IMR-90 (cell line): ENCODE measurements at regions not wholly inside any gene's neighbourhood (a gene's known extent, or its start where the extent isn't known, plus 50 kb on each side); places are given as distances from the start of the nearest gene placed in this dataset.

ENCODE experiments used
- ATAC-seq: fragments of 200-7000 bp; cut with Tn5 transposase; 2 replicates; pipeline ENCODE4 v1.9.1; 2020; ENCODE audit warnings: low read depth, mild to moderate bottlenecking, moderate library complexity
- BruUV-seq: library from RNA; stranded (reverse); fragments of 400-500 nt; replicated peaks from 2 replicates; lab custom pipeline; 2021; lab: Mats Ljungman, UMichigan
- CTCF ChIA-PET: fragments of 300-600 bp; formaldehyde crosslinking; extraction: SDS; loops from one replicate; lab custom pipeline; 2021; ENCODE audit warnings: antibody characterized with exemption; lab: Yijun Ruan, JAX
- POLR2A ChIA-PET: fragments of 300-600 bp; sonication (Branson Sonifier 250); formaldehyde crosslinking; loops from one replicate; lab custom pipeline; 2022; ENCODE audit warnings: antibody characterized with exemption; ENCODE audit not compliant: unreplicated experiment; lab: Charles Lee
- DNase-seq: peaks from one replicate; pipeline ENCODE4 v3.0.0; 2013
- H2AFZ ChIP-seq: replicated peaks from 2 replicates; pipeline ENCODE3; 2013; ENCODE audit warnings: low read length, mild to moderate bottlenecking; ENCODE audit not compliant: poor library complexity
- H2AK5ac ChIP-seq: 2 replicates; pipeline ENCODE4 v1.6.1; 2013; ENCODE audit warnings: low read depth, low read length, inconsistent platforms
- H2AK9ac ChIP-seq: replicated peaks from 2 replicates; pipeline ENCODE3; 2013; ENCODE audit warnings: mild to moderate bottlenecking, low read depth, low read length, moderate library complexity; ENCODE audit not compliant: poor library complexity
- H2BK120ac ChIP-seq: 2 replicates; pipeline ENCODE4 v1.6.1; 2013; ENCODE audit warnings: low read depth, low read length, inconsistent platforms
- H2BK15ac ChIP-seq: 3 replicates; pipeline ENCODE4 v1.6.1; 2013; ENCODE audit warnings: low read depth, low read length, inconsistent platforms
- H2BK20ac ChIP-seq: 2 replicates; pipeline ENCODE4 v1.6.1; 2013; ENCODE audit warnings: low read depth, mild to moderate bottlenecking, inconsistent platforms, low read length, moderate library complexity
- H2BK5ac ChIP-seq: 2 replicates; pipeline ENCODE4 v1.6.1; 2013; ENCODE audit warnings: mild to moderate bottlenecking, low read depth, low read length, inconsistent platforms; ENCODE audit not compliant: poor library complexity, severe bottlenecking
- H3K14ac ChIP-seq: replicated peaks from 2 replicates; pipeline ENCODE4 v1.6.1; 2013; ENCODE audit warnings: low read depth, low read length, inconsistent platforms
- H3K18ac ChIP-seq: 2 replicates; pipeline ENCODE4 v1.6.1; 2013; ENCODE audit warnings: low read depth, low read length, control low read depth
- H3K23ac ChIP-seq: 2 replicates; pipeline ENCODE4 v1.6.1; 2013; ENCODE audit warnings: low read depth, low read length, inconsistent platforms
- H3K27ac ChIP-seq: 2 replicates; pipeline ENCODE4 v1.5.1; 2013; ENCODE audit warnings: mild to moderate bottlenecking, control low read depth, low read length; ENCODE audit not compliant: insufficient read depth
- H3K27me3 ChIP-seq: 2 replicates; pipeline ENCODE4 v1.6.1; 2013; ENCODE audit warnings: low read length; ENCODE audit not compliant: control insufficient read depth, insufficient read depth
- H3K36me3 ChIP-seq: 2 replicates; pipeline ENCODE4 v1.6.1; 2013; ENCODE audit warnings: low read length, mixed read lengths; ENCODE audit not compliant: control insufficient read depth, insufficient read depth
- H3K4ac ChIP-seq: 2 replicates; pipeline ENCODE4 v1.6.1; 2013; ENCODE audit warnings: low read depth, low read length, inconsistent platforms
- H3K4me1 ChIP-seq: 2 replicates; pipeline ENCODE4 v1.6.1; 2013; ENCODE audit warnings: low read length, mixed read lengths; ENCODE audit not compliant: control insufficient read depth, insufficient read depth
- H3K4me2 ChIP-seq: 2 replicates; pipeline ENCODE4 v1.6.1; 2013; ENCODE audit warnings: low read depth, mild to moderate bottlenecking, control low read depth, low read length, moderate library complexity
- H3K4me3 ChIP-seq: 2 replicates; pipeline ENCODE4 v1.5.1; 2013; ENCODE audit warnings: low read depth, mild to moderate bottlenecking, control low read depth, low read length, moderate library complexity; ENCODE audit not compliant: insufficient read depth
- H3K56ac ChIP-seq: 2 replicates; pipeline ENCODE4 v1.6.1; 2013; ENCODE audit warnings: low read length, inconsistent platforms; ENCODE audit not compliant: insufficient read depth; ENCODE audit errors: extremely low read depth
- H3K79me1 ChIP-seq, 2 experiments: 2 replicates each; pipeline ENCODE4 v1.6.1; 2013; ENCODE audit warnings: low read length in 2 of 2, inconsistent platforms in 1 of 2, low read depth in 1 of 2
- H3K9ac ChIP-seq: 2 replicates; pipeline ENCODE4 v1.6.1; 2013; ENCODE audit warnings: low read depth, low read length, control low read depth
- H3K9me1 ChIP-seq: 2 replicates; pipeline ENCODE4 v1.6.1; 2013; ENCODE audit warnings: low read length, inconsistent platforms; ENCODE audit not compliant: insufficient read depth
- H3K9me3 ChIP-seq: 2 replicates; pipeline ENCODE4 v1.6.1; 2013; ENCODE audit warnings: low read length; ENCODE audit not compliant: control insufficient read depth, insufficient read depth
- H4K20me1 ChIP-seq: 2 replicates; pipeline ENCODE4 v1.6.1; 2013; ENCODE audit warnings: low read length, inconsistent platforms; ENCODE audit not compliant: insufficient read depth
- H4K5ac ChIP-seq: 2 replicates; pipeline ENCODE4 v1.6.1; 2013; ENCODE audit warnings: mild to moderate bottlenecking, low read depth, low read length, control low read depth
- H4K8ac ChIP-seq, 2 experiments: 2 replicates each; pipeline ENCODE4 v1.6.1; 2013; ENCODE audit warnings: low read depth in 2 of 2, low read length in 2 of 2, control low read depth in 1 of 2, inconsistent platforms in 1 of 2
- H4K91ac ChIP-seq: 2 replicates; pipeline ENCODE4 v1.6.1; 2013; ENCODE audit warnings: low read depth, low read length, inconsistent platforms; ENCODE audit not compliant: insufficient read depth
- MAFK ChIP-seq: IDR thresholded peaks from 2 replicates; pipeline ENCODE4 v1.6.1; 2012; ENCODE audit warnings: low read depth, low read length, improper control_type of control experiment
- MXI1 ChIP-seq: IDR thresholded peaks from 2 replicates; pipeline ENCODE4 v1.6.1; 2012; ENCODE audit warnings: low read depth, mild to moderate bottlenecking, low read length, moderate library complexity, borderline replicate concordance
- NFE2L2 ChIP-seq: fragments of 150-350 bp; IDR thresholded peaks from 2 replicates; pipeline ENCODE4 v1.6.1; 2016; ENCODE audit warnings: low read depth, mild to moderate bottlenecking, low read length
- RAD21 ChIP-seq: IDR thresholded peaks from 2 replicates; pipeline ENCODE4 v1.6.1; 2012; ENCODE audit warnings: low read length, improper control_type of control experiment
- WGBS, 2 experiments: methylation state at CpG; one replicate each; pipeline versions ENCODE4 v1.1.5 to v1.1.7; 2013; ENCODE audit warnings: missing lambda C conversion rate in 2 of 2; ENCODE audit not compliant: insufficient read length in 1 of 2; ENCODE audit errors: extremely low coverage in 2 of 2; 5-methylcytosine and 5-hydroxymethylcytosine counted together
- dilution Hi-C: fragments of 300-500 bp; cut with HindIII; formaldehyde crosslinking; loops from one replicate; pipeline ENCODE4 v1.14.3; 2018; ENCODE audit warnings: low sequenced_read_pairs; ENCODE audit not compliant: unreplicated experiment
- in situ Hi-C: fragments of 300-500 bp; cut with MboI; formaldehyde crosslinking; loops from 3 replicates; pipeline ENCODE4 v1.14.3; 2019; ENCODE audit warnings: low sequenced_read_pairs, inconsistent platforms, mixed read lengths
- intact Hi-C: fragments of 100-400 bp; cut with micrococcal nuclease; formaldehyde crosslinking; loops from 2 replicates; pipeline ENCODE4 v1.10.0; 2022
- TF ChIP-seq, protein P1 (sequence below): fragments of 150-350 bp; IDR thresholded peaks from 2 replicates; pipeline ENCODE4 v1.6.1; 2017; ENCODE audit warnings: mild to moderate bottlenecking, antibody characterized with exemption, low read length, low read depth

DNA sequence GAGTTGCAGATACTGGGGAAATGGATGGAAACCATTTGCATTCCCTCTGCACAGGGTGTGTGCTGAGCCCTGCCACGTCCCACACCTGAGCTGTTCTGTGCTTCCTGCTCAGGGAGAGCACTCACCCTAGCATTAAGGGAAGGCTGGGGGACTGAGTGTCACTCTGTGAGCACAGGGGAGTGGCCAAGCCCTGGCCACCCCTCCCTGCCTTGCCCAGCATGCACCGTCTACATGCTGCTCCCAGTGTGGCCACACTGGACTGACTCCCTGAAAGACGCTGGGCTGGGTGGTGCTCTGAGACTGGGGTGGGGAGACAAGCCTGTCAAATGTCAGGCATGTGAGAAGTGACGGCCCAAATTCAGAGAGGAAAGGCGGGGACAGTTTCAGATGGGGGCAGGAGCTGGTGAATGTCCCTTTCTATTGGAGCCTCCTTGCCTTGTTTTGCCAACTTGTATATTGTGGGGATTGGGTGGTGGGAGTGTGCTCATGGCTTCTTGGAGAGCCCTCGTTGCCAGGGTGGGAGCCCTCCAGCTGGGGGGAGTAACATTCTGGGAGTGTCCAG lies 298.4 kb upstream of the HS6ST1 start:
- Histone ChIP-seq H2AFZ (peak overlapping the region; percentile 27), H4K8ac (no peak overlapping the region), H3K27ac (no peak overlapping the region), H2AK9ac (no peak overlapping the region), H3K9me3 (no peaks in the 10 kb centered on the region), H3K9me1 (peaks cover 10% of the 10 kb centered on the region), H3K4ac (no peak overlapping the region), H3K4me2 (no peak overlapping the region), H2BK120ac (no peak overlapping the region), H2AK5ac (no peak overlapping the region), H3K27me3 (no peaks in the 10 kb centered on the region; the same call in 1 of the 2 replicates), H3K79me1 (no peaks in the 10 kb centered on the region), H3K9ac (no peak overlapping the region), H3K56ac (no peak overlapping the region), H4K91ac (no peak overlapping the region), H3K23ac (no peak overlapping the region), H2BK20ac (no peak overlapping the region), H3K18ac (no peak overlapping the region), H3K4me1 (peaks cover 9% of the 10 kb centered on the region; the same call in 1 of the 2 replicates), H2BK15ac (no peak overlapping the region), H4K20me1 (no peaks in the 10 kb centered on the region), H3K36me3 (no peaks in the 10 kb centered on the region), H3K4me3 (no peak overlapping the region), H4K5ac (no peak overlapping the region), H3K14ac (no peak overlapping the region), H2BK5ac (no peak overlapping the region)
- dilution Hi-C loops (no loop called here), in situ Hi-C loops (no loop called here), intact Hi-C loops (no loop called here)
- DNase-seq (no peak), ATAC-seq (no peak)
- 67% methylated on average over 1 of the region's 6 CpGs; no CpG with 5 or more reads in 1 of the 2 experiments for WGBS, 2 experiments
- ChIA-PET POLR2A (no interaction called here), CTCF (interaction anchor here (0.6 kb wide), 1 partner anchor 119 kb away, joined by 4 read pairs; no protein-coding TSS in a partner anchor)
- BruUV-seq = no TSS peak
- TF ChIP-seq MAFK = no peak
- TF ChIP-seq MXI1 = no peak
- TF ChIP-seq NFE2L2 = no peak
- TF ChIP-seq RAD21 = no peak
- TF ChIP-seq, protein P1, sequence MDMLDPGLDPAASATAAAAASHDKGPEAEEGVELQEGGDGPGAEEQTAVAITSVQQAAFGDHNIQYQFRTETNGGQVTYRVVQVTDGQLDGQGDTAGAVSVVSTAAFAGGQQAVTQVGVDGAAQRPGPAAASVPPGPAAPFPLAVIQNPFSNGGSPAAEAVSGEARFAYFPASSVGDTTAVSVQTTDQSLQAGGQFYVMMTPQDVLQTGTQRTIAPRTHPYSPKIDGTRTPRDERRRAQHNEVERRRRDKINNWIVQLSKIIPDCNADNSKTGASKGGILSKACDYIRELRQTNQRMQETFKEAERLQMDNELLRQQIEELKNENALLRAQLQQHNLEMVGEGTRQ = no peak
